ENCODE measurements at regions not wholly inside any gene's neighbourhood (a gene's known extent, or its start where the extent isn't known, plus 50 kb on each side); places are given as distances from the start of the nearest gene placed in this dataset.

DNA sequence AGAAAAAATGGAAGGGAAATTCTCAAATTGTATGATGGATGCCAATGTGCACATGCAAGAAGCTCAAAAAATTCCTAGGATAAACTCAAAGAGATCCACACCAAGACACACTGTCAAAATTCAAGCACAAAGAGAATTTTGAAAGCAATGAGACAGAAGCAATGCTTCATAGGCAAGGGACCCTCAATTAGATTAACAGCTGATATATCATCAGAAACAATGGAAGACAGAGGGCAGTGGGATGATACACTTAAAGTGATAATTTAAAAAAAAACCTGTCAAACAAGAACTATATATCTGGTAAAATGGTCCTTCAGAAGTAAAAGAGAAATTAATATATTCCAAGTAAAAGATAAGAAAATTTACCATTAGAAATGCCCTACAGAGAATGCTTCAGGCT is 306.3 kb upstream of the PCDH7 start:
- no peak overlapping the region for H3K4me3 ChIP-seq
- TF ChIP-seq, protein P1, sequence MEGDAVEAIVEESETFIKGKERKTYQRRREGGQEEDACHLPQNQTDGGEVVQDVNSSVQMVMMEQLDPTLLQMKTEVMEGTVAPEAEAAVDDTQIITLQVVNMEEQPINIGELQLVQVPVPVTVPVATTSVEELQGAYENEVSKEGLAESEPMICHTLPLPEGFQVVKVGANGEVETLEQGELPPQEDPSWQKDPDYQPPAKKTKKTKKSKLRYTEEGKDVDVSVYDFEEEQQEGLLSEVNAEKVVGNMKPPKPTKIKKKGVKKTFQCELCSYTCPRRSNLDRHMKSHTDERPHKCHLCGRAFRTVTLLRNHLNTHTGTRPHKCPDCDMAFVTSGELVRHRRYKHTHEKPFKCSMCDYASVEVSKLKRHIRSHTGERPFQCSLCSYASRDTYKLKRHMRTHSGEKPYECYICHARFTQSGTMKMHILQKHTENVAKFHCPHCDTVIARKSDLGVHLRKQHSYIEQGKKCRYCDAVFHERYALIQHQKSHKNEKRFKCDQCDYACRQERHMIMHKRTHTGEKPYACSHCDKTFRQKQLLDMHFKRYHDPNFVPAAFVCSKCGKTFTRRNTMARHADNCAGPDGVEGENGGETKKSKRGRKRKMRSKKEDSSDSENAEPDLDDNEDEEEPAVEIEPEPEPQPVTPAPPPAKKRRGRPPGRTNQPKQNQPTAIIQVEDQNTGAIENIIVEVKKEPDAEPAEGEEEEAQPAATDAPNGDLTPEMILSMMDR (IDR thresholded peaks at IDR 0.05; ENCODE audit: control extremely low read depth, extremely low read depth), result no peak
- DNase-seq (no peak), ATAC-seq (ENCODE audit: insufficient read depth, low FRiP score) (no peak)
- H3K9ac ChIP-seq (ENCODE audit: insufficient read depth in 1 of 2, low read length in 2 of 2), result no peak overlapping the region
- H3K9me3 ChIP-seq (ENCODE audit: control insufficient read depth in 4 of 4, insufficient read depth in 3 of 4, low read length in 3 of 4), result peaks cover 0 to 15% (median 5%) of the 10 kb centered on the region in 4 donors
- no peak overlapping the region for H3K27ac ChIP-seq (ENCODE audit: low read depth in 1 of 2, low read length in 1 of 2)
- no peaks in the 10 kb centered on the region for H3K36me3 ChIP-seq (ENCODE audit: control insufficient read depth in 4 of 4, insufficient read depth in 4 of 4, low read length in 4 of 4)
- no peaks in the 10 kb centered on the region for H3K27me3 ChIP-seq (ENCODE audit: control insufficient read depth in 3 of 3, insufficient read depth in 3 of 3, low read length in 2 of 3)
- no peaks in the 10 kb centered on the region for H3K4me1 ChIP-seq (ENCODE audit: control insufficient read depth in 5 of 5, insufficient read depth in 5 of 5, low read length in 5 of 5)

DNA sequence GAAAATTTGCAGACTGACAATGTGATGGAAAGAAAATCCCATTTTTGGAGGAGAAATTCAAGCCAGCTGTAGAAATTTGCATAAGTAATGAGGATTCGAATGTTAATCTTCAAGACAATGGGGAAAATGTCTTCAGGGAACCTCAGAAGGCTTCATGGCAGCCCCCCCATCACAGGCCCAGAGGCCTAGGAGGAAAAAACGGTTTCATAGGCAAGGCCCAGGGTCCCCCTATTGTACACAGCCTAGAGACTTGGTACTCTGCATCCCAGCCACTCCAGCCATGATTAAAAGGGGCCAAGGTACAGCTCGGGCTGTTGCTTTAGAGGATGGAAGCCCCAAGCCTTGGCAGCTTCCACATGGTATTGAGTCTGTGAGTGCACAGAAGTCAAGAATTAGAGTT is 303.6 kb upstream of the PCDH7 start:
- ATAC-seq (ENCODE audit: insufficient read depth, low FRiP score), result no peak
- no peak overlapping the region for H3K27ac ChIP-seq (ENCODE audit: low read depth in 1 of 2, low read length in 1 of 2)
- no peaks in the 10 kb centered on the region for H3K4me1 ChIP-seq (ENCODE audit: control insufficient read depth in 5 of 5, insufficient read depth in 5 of 5, low read length in 5 of 5)
- no peaks in the 10 kb centered on the region for H3K27me3 ChIP-seq (ENCODE audit: control insufficient read depth in 3 of 3, insufficient read depth in 3 of 3, low read length in 2 of 3)
- peaks cover 0 to 11% (median 5%) of the 10 kb centered on the region in 4 donors for H3K9me3 ChIP-seq (ENCODE audit: control insufficient read depth in 4 of 4, insufficient read depth in 3 of 4, low read length in 3 of 4)
- H3K4me3 ChIP-seq, result no peak overlapping the region
- H3K9ac ChIP-seq (ENCODE audit: insufficient read depth in 1 of 2, low read length in 2 of 2), result no peak overlapping the region
- TF ChIP-seq, protein P1 (IDR thresholded peaks at IDR 0.05; ENCODE audit: control extremely low read depth, extremely low read depth), result no peak
- 51 to 70% methylated on average over 3 of the region's 3 CpGs for WGBS, 2 donors
- no peak for DNase-seq
- no peaks in the 10 kb centered on the region for H3K36me3 ChIP-seq (ENCODE audit: control insufficient read depth in 4 of 4, insufficient read depth in 4 of 4, low read length in 4 of 4)

DNA sequence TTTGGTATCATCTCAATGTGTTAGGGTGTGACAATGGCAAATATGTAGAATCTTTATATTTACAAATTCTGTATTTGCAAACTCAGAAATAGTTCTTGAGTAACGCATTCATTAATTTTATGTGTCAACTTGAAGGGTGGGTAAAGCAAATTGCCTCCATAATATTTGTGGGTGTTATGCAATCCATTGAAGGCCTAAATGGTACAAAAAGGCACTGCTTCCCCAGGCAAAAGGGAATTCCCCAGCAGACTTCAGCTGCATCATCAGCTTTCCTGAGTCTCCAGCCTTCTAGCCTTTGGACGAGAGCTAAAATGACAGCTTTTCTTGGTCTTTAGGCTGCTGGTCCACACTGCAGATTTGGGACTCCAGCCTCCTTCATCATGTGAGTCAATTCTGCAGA is 292.2 kb upstream of the PCDH7 start:
- Histone ChIP-seq H3K4me3 (no peak overlapping the region), H3K9ac (ENCODE audit: insufficient read depth in 1 of 2, low read length in 2 of 2) (no peak overlapping the region), H3K4me1 (ENCODE audit: control insufficient read depth in 5 of 5, insufficient read depth in 5 of 5, low read length in 5 of 5) (no peaks in the 10 kb centered on the region), H3K9me3 (ENCODE audit: control insufficient read depth in 4 of 4, insufficient read depth in 3 of 4, low read length in 3 of 4) (peaks cover 0 to 4% (median 0%) of the 10 kb centered on the region in 4 donors), H3K27me3 (ENCODE audit: control insufficient read depth in 3 of 3, insufficient read depth in 3 of 3, low read length in 2 of 3) (no peaks in the 10 kb centered on the region), H3K36me3 (ENCODE audit: control insufficient read depth in 4 of 4, insufficient read depth in 4 of 4, low read length in 4 of 4) (no peaks in the 10 kb centered on the region), H3K27ac (ENCODE audit: low read depth in 1 of 2, low read length in 1 of 2) (no peak overlapping the region)
- DNase-seq (no peak), ATAC-seq (ENCODE audit: insufficient read depth, low FRiP score) (no peak)
- TF ChIP-seq, protein P1 (IDR thresholded peaks at IDR 0.05; ENCODE audit: control extremely low read depth, extremely low read depth), result no peak
- WGBS, 2 donors, result 39 to 91% methylated on average over 2 of the region's 2 CpGs
